HG03520 (cell line): ENCODE measurements at regions not wholly inside any gene's neighbourhood (a gene's known extent, or its start where the extent isn't known, plus 50 kb on each side); places are given as distances from the start of the nearest gene placed in this dataset.
"Not testable (repeated sequence)": the region's sequence is repeated elsewhere in the genome, so short reads cannot be mapped to it uniquely, and the experiment has no call there.

Experiments used
- ATAC-seq: cut with Tn5 transposase; IDR thresholded peaks from one replicate; pipeline ENCODE4 v1.9.1; 2021; ENCODE audit warnings: mild to moderate bottlenecking, moderate library complexity; ENCODE audit not compliant: unreplicated experiment

DNA sequence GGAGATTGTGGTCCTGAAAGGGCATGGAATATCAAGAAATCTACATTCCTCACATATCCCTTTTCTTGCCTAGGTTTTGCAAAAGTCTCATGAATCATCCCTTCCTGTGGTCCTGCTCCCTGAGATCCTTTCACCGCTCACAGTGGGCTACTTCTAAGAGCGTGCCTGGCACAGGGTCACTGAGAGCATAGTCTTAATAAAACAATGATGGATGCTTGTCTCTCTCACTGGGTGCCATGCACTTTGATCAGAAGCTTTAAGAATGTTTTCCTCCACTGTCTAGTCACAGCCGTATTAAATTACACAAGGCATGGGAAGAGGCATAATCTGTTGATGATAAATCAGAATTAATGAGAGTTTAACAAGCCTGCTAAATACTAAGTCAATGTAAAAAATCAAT lies 269.7 kb upstream of the ATP10A start:
- no peak for ATAC-seq

DNA sequence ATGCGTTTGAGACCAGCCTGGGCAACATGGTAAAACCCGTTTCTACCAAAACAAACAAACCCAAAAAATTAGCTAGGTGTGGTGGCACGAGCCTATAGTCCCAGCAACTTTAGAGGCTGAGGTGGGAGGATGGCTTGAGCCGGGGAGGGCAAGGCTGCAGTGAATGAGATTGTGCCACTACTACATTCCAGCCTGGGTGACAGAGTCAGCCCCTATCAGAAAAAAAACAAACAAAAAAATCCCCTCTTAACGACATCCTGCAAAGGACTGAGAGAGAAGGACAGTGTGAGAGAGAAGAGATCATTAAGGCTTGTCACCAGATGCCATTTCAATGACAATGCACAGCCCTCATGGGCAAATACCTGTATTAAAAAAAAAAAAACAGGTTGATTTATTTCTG lies 266.7 kb upstream of the ATP10A start:
- ATAC-seq, result no peak

DNA sequence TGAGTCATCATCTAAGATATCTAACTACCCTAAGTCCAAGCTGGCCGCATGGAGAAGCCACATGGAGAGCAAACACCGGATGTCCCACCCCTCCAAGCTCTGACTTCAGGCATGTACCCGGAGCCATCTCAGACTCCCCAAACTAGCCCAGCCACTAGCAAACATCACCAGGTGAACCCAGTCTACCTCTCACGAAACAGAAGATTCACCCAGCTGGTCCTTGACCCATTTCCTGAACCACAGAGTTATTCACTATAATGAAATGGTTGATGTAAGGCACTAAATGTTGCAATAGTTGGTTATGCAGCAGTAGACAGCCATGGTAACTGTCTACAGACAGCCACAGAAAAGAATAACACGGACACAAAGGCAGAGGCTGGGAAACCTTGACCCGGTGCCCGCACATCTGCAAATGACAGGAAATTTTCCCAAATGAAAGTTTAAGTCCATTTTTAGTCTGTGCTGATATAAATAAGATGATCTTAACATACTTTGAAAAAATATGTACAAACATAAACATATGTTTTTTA lies 265.5 kb upstream of the ATP10A start:
- ATAC-seq, result no peak

DNA sequence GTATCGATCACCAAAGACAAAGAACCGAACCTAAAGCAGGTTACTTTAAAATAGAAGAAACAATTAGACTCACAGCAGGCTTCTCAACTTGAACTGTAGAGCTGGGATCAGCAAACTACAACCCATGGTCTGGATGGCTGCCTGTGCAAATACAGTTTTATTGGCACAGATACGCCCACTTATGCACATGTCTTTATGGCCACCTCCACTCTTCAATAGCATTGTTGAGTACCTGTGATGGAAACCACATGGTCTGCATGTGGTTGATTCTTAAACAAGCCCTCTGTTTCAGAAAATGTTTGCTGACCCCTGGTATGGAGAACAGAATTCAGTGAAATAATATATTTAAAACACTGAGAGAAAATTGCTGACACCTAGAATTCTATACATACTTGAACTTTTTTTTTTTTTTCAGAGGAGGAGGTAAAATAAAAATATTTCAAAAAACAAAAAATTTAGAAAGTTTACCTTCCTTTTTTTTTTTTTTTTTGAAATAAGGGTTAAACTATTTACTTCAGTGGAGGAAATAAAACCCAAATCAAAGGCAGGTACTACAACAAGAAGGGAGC lies 263.8 kb upstream of the ATP10A start:
- no peak for ATAC-seq

DNA sequence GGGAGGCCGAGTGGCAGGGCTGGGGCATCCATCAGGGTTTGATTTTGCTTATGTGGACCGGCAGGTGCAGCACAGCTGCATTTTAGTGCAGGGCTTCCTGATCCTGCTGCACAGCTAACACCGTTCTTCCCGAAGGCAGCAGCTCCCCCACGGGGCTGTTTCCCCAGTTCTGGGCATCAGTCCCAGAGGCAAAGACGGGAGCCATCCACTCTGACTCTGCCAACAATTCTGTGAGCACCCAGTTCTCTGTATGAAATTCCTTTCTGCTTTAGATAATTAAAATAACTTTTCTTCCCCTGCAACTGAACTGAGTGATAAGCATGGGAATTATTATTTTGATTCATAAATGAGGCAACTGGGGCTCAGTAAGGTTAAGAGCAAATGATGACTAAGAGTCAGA lies 262.9 kb upstream of the ATP10A start:
- ATAC-seq, result no peak

DNA sequence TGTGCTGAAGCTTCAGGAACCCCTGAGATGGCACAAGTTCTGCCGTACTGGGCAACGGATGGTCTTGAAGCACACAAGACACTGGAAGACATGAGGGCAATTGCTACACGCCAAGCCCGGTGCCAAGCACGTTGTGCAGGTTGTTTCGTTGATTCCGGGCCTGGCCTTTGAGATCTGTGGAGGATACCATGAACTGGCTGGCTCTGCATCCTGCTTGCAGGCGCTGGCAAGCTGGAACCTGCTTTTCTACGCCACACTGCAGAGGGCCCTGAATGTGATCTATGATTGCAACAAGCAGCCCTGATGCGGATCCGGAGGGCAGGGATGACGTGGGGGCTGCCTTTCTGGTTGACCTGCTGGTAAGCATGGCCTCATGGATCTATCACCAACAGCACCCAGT lies 262.5 kb upstream of the ATP10A start:
- ATAC-seq, result no peak

DNA sequence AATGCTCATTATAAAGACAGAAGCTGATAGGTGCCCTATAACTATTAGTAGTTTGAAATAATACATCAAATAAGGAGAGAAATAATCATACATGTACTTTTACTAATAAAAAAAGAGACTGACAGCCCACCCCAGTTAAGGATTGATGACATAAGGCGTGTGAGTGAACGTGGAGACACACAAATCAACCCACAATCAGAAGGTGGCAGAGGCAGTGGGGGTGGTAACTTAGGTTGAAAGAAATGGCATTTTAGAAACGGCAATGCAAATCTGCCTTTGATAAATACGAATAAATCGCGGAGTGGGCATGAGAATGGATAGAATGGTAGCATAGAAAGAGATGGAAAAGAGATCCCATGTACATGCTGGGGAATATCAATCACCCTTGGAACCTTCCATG lies 256.2 kb upstream of the ATP10A start:
- ATAC-seq, result no peak

DNA sequence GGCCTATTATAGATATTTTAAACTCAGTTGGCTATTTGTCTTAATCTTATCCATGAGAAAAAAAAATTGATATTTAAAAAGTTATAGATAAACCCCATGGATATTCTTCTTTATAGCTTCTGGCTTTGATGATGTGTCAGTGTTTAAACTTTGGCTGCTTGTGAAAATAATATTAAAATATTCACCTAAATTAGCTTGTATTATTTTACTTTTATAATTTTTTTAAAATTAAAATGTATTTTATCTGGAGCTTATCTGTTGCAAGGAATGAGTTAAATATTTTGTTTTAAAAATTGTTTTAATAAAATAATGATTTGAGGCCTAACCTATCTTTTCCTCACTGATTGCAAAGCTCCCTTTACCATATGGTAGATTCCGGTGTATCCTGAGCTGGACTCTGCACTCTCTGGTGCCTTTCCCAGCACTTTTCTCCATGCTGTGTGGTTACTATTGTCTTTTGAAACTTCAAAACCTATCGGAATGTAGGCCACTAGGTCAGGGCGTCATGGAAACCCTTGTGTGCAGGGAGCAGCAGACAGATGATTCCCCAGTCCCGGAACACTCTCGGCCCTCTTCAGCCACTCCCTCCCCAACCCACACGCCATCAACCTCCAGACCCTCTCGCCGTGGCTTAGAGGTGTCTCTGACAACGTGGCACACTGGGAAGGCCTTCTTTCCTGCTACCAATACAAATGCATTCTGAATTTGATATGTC lies 252.3 kb upstream of the ATP10A start:
- ATAC-seq, result no peak

DNA sequence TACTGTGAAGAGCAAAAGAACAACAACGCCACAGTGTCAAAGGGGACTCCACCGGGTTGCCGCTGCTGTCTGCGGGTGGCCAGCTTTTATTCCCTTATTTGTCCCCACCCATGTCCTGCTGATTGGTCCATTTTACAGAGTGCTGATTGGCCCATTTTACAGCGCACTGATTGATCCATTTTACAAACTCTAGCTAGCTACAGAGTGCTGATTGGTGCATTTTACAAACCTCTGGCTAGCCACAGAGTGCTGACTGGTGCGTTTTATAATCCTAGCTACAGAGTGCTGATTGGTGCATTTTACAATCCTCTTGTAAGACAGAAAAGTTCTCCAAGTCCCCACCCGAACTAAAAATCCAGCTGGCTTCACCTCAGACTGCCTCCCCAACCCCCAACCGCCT lies 251.0 kb upstream of the ATP10A start:
- not testable (repeated sequence) for ATAC-seq

DNA sequence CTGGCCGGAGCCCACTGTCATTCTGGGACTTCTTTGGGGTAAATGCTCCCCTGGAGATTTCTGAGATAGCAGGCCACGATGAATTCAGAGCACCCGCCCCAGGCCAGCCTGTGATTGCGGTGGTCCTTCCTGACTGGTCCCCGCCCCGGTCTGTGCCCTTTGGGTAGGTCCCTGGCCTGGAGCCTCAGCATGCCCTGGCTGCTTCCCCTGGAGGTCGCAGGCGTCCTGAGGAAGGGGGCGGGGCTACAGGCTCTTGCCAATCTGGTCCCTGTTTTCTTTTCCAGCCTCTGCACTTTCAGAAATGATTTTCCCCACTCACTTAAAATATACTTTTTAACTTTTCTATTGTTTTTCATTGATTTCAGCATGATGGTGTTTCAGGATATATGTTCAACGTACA lies 250.2 kb upstream of the ATP10A start:
- no peak for ATAC-seq

DNA sequence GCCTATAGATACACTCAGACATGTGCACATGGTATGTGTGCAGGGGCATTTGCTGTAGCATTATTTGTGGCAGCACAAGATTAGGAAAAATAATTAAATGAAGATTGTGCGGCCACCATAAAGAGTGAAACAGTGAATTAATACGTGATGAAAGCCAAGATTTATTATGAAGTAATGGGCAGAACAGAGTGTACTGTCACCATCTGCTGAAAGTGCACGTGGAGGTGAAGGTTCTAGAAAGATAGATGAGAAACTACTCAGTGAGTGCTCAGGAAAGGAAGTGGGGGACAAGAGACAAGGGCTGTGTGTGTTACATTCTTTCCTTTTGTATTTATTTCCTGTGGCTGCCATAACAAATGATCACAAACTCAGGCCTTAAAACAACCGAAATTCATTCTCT lies 246.1 kb upstream of the ATP10A start:
- no peak for ATAC-seq

DNA sequence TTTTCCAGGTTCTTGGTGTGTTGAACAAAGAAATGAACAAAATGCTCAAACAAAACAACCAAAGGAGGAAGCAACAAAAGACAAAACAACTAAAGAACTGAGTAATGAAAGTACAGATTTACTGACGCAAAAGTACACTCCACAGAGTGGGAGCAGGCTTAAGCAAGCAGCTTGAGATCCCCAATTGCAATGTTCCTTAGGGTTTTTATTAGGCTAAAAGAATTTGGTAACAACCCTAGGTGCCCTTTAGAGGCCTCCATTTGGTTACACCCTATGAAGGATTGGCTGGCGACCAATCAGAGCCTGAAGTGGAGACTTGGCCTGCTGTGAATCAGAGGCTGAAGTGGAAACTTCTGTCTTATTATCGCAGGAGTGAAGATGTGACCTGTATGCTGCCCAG lies 243.4 kb upstream of the ATP10A start:
- ATAC-seq, result no peak

DNA sequence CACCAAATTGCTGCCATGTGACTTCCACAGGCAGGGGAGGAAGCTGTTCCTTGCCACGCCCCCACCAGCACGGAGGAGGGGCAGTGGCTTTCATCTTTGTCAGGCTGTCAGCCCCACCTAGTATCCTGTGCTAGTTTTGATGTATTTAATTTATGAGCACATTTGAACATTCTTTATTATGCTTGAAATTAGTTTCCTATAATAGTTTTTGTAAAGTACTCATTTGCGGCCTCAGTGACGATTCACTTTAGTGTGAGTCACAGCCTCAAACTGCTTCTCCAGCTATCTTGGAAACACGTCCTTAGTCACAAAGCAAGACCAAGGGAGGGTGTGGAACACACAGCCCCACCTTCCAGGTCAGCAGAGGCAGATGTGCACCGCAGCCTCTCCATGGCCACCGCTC lies 239.9 kb upstream of the ATP10A start:
- ATAC-seq, result no peak

DNA sequence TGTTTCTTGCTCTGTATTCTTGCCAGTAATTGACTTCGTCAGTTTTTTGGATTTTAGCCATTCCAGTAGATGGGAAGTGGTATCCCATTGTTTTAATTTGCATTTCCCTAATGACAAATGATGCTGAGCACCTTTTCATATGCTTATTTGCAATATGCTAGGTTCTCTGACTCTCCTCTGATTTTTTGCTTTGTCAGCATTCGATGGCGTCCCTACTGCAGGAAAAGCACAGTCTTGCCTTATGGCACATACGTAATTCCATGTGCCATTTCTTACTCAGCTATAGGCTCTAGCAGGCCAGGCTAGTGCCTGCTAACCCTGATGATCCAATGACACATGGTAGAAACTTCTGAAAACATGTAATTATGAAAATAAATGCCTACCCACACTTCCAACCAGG lies 239.2 kb upstream of the ATP10A start:
- ATAC-seq, result no peak

DNA sequence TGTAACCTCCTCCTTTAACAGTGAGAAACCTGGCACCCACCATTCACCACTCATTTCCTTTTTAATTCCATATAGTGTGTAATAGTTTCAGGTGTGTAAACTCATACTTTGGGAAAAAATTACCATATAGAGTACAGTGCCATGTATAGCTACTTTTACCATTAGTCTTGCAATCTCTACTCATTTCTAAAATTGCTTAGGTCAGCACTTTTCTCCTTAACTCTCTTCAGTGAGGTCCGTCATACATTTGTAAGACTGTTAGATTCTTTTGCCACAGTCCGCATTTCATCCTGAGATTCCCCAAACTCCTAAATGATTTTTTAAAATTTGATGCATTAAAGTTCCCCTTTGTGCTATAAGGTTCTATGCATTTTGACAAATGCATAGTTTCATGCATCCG lies 238.3 kb upstream of the ATP10A start:
- no peak for ATAC-seq

DNA sequence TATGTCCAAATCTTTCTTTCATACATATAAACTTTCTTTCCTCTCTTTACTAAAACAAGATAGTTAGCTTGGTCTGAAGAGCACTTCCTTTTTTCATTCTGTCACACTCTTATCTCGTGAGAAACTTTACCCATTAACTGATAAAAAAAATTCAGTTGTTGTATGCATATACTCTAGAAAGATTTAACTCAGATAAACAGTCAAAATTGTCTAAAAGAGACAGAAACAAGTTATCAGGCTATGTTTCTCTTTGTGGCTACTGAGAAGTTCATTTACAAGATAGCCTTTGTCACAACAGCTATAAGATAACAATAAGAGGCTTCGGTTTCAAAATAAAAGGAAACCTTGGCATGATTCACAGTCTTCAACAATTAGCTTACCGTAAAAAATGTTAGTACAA lies 235.7 kb upstream of the ATP10A start:
- no peak for ATAC-seq

DNA sequence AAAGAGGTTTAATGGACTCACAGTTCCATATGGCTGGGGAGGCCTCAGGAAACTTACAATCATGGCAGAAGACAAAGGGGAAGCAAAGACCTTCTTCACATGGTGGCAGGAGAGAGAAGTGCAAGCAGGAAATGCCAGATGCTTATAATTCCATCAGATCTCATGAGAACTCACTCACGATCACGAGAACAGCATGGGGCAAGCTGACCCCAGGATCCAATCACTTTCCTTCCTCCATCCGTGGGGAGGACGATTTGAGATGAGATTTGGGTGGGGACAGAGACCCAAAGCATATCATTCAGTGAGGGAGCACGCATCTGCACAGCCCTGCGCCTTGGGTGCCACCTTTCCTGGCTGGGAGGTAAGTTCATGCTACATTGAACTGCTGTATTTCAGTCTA lies 234.1 kb upstream of the ATP10A start:
- no peak for ATAC-seq

DNA sequence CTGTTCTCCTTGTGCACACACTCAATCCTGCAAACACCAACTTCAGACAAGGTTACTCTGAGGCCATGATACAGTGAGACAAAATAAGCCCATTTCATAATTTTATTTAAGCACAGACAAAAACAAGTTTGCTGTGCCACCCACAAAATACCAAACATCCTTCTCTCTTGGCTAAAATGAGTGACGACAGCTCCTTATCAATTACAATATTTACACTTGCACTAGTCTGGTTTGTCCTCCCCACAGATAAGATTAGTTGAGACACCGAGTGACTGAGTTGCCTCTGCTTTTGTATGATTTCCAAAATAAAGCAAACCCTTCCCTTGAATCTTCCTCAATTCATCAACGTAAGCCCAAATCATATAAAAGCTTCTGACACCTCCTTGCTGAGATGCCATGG lies 233.5 kb upstream of the ATP10A start:
- no peak for ATAC-seq

DNA sequence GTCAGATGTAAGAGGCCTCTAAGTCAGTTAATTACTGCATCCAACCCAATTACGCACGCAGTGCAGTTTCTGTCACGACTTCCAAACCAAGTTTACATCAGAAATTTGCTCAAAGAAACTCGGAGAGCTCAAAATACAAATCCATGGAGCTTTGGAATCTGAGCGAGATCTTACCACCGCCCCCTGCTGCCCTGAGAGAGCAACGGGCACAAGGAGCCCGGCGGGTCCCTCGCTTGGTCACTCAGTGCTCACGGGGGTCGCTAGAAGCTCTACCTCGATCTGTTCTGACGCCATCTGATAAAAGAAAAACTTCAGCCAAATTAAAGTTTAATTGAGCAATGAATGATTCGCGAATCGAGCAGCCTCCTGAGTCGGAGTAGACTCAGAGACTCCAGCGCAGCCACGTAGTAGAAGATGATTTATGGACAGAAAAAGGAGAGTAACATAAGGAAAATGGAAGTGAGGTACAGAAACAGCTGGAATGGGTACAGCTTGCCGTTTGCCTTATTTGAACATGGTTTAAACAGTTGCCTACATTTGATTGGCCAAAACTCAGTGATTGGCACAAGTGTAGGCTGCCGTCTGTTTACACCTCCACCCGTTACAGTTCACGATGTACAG lies 232.7 kb upstream of the ATP10A start:
- ATAC-seq, result no peak

DNA sequence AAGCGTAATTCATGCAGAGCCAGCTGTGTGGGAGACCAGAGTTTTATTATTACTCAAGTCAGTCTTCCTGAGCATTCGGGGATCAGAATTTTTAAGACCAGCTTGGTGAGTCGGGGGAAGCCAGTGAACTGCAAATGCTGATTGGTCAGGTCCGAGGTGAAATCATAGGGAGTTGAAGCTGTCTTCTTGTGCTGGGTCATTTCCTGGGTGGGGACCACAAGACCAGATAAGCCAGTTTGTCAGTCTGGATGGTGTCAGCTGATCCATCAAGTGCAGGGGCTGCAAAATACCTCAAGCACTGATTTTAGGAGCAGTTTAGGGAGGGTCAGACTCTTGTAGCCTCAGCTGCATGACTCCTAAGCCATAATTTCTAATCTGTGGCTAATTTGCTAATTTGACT lies 228.1 kb upstream of the ATP10A start:
- ATAC-seq, result no peak

DNA sequence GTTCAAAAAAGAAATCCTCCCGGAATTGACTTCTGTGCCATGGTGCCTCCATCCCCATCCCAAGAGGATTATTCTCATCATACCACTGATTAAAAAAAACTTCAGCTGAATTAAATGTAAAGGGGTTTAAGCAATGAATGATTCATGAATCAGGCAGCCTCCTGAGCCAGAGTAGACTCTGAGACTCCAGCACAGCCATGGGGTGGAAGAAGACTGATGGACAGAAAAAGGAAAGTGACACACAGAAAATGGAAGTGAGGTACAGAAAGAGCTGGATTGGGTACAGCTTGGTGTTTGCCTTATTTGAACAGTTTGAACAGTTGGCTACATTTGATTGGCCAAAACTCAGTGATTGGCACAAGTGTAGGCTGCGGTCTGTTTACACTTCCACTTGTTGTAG lies 224.8 kb upstream of the ATP10A start:
- ATAC-seq, result no peak

DNA sequence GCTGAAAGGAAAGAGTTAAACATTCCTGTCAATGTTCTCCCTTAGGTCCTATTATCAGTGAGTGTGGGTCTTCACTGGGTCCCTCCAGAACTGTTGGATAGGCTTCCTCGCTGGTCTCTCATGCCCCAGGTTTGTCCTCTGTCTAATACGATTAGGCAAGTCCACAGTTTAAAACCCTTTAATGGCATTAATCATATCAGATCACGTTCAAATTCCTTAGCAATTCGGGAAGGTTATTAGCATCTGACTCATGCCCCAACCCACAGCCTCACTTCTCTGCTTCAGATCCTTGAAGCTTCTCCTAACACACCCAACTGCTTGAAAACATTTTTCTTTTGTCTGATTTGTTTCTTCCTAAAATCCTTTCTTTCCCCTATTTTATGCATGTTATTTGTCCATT lies 224.3 kb upstream of the ATP10A start:
- no peak for ATAC-seq
